ENCODE measurements at regions not wholly inside any gene's neighbourhood (a gene's known extent, or its start where the extent isn't known, plus 50 kb on each side); places are given as distances from the start of the nearest gene placed in this dataset.
A peak's percentile ranks its signal among the peaks of the same experiment; 100 is the strongest.

DNA sequence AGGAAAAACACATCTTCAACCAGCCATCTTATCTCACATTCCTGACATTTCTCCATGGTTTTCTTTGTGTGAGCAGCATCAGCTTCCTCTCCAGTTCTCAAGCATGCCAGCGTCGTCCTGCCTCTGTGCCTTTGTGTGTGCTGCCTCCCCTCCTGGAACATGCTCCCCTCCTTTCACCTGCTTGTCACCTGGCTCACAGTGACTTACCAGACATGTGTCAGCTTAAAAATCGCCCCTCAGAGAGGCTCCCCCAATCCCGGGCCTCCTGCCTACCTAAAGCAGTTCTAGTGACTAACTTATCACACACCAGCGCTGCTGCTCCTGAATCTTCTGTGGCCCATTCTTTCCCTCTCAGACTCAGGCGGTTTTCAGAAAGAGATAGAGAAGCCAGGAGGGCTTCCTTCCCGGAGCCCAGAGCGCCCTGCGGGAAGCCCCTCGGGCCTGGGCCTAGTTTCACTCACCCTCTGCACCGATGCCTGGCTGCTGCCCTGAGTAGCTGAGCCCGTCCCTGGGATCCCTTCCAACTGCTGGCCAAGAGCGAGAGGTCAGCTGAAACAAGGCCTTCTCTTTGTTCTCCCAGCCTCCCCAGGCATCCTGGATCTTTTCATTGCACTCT is 51.1 kb upstream of the MVB12B start:
- DNase-seq: peak; percentile 85

DNA sequence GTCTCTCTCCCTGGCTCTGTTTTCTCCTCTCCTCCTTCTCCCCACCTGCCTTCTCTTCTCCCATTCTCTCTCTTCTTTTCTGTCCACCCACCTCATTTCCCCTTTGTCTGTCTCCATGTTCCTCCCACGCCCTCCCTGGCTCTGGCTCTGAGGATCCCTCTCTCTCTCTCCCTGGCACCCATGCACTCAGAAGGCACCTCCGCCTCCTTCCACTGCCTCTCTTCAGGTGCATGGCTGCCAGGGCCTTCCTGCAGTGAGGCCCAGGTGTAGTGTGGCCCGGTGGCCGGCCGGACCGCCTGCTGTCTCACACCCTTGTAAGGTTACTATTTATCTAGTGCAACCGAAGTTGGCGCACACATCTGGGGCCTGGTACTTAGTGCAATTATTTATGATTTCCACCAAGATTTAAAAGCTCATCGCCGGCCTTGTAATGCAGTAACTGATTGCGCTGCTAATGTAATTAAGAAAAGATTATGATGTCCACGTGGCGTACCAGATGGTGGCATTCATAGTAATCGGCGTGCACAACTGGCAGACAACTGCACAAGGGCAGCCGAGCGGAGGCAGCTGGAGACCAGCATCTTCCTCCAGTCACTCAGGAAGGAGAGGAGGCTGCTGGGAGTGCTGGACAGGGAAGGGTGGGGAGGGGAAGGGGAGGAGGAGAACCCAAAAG is 50.4 kb upstream of the MVB12B start:
- DNase-seq: peak; percentile 43

Data from midbrain (tissue), 1 donor.